Fibroblast of lung (primary cell): ENCODE measurements at regions not wholly inside any gene's neighbourhood (a gene's known extent, or its start where the extent isn't known, plus 50 kb on each side); places are given as distances from the start of the nearest gene placed in this dataset.

Source experiments
- DNase-seq, 2 donors: peaks; one replicate each; pipeline versions ENCODE4 v3.0.0 to v3.0.0-alpha.2; 2010; ENCODE audit warnings: low read depth in 2 of 2
- H2AFZ ChIP-seq: 2 replicates; pipeline ENCODE4 v1.5.1; 2012; ENCODE audit warnings: low read length, control low read depth, inconsistent platforms
- H3K27ac ChIP-seq: 2 replicates; pipeline ENCODE4 v1.5.1; 2011; ENCODE audit warnings: low read length, control low read depth; ENCODE audit not compliant: insufficient read depth
- H3K27me3 ChIP-seq: 2 replicates; pipeline ENCODE4 v1.5.1; 2011; ENCODE audit warnings: mild to moderate bottlenecking, low read length; ENCODE audit not compliant: control insufficient read depth, insufficient read depth
- H3K36me3 ChIP-seq: 2 replicates; pipeline ENCODE4 v1.5.1; 2011; ENCODE audit warnings: low read length; ENCODE audit not compliant: control insufficient read depth, insufficient read depth
- H3K4me1 ChIP-seq: 2 replicates; pipeline ENCODE4 v1.5.1; 2011; ENCODE audit warnings: low read length; ENCODE audit not compliant: control insufficient read depth, insufficient read depth; ENCODE audit errors: extremely low read depth
- H3K4me2 ChIP-seq: 2 replicates; pipeline ENCODE4 v1.5.1; 2011; ENCODE audit warnings: low read length, control low read depth; ENCODE audit not compliant: insufficient read depth; ENCODE audit errors: extremely low read depth
- H3K4me3 ChIP-seq, 4 experiments: fragments of 200-600 bp in 1 of 4; sonication (generic) in 1 of 4; replicated peaks in 1 of 4; 2 replicates each; pipeline ENCODE4 v1.5.1; 2011 to 2016; ENCODE audit warnings: low read length in 4 of 4, low read depth in 3 of 4, mild to moderate bottlenecking in 3 of 4, control low read depth in 2 of 4, inconsistent platforms in 1 of 4, mixed read lengths in 1 of 4; ENCODE audit not compliant: insufficient read depth in 1 of 4; ENCODE audit errors: control extremely low read depth in 1 of 4
- H3K79me2 ChIP-seq: 2 replicates; pipeline ENCODE4 v1.5.1; 2012; ENCODE audit warnings: mild to moderate bottlenecking, low read length, inconsistent platforms; ENCODE audit not compliant: control insufficient read depth, insufficient read depth
- H3K9ac ChIP-seq: 2 replicates; pipeline ENCODE4 v1.5.1; 2011; ENCODE audit warnings: mild to moderate bottlenecking, low read length, control low read depth; ENCODE audit not compliant: insufficient read depth
- H3K9me3 ChIP-seq: 2 replicates; pipeline ENCODE4 v1.5.1; 2012; ENCODE audit warnings: low read depth, low read length; ENCODE audit not compliant: control insufficient read depth, insufficient read depth
- H4K20me1 ChIP-seq: 2 replicates; pipeline ENCODE4 v1.5.1; 2011; ENCODE audit warnings: low read length; ENCODE audit not compliant: control insufficient read depth, insufficient read depth; ENCODE audit errors: extremely low read depth
- EZH2 ChIP-seq: IDR thresholded peaks from 2 replicates; pipeline ENCODE4 v1.5.1; 2012; ENCODE audit warnings: low read length, control low read depth, mild to moderate bottlenecking; ENCODE audit errors: missing control alignments
- TF ChIP-seq, protein P1 (sequence below), 2 donors: IDR thresholded peaks in 1 of 2; conservative IDR thresholded peaks in 1 of 2; 1 replicate in 1 of 2; 2 replicates in 1 of 2; pipeline ENCODE4 v1.5.1; 2011 to 2012; ENCODE audit warnings: low read length in 2 of 2, control low read depth in 1 of 2, inconsistent platforms in 1 of 2, low read depth in 1 of 2, mild to moderate bottlenecking in 1 of 2

DNA sequence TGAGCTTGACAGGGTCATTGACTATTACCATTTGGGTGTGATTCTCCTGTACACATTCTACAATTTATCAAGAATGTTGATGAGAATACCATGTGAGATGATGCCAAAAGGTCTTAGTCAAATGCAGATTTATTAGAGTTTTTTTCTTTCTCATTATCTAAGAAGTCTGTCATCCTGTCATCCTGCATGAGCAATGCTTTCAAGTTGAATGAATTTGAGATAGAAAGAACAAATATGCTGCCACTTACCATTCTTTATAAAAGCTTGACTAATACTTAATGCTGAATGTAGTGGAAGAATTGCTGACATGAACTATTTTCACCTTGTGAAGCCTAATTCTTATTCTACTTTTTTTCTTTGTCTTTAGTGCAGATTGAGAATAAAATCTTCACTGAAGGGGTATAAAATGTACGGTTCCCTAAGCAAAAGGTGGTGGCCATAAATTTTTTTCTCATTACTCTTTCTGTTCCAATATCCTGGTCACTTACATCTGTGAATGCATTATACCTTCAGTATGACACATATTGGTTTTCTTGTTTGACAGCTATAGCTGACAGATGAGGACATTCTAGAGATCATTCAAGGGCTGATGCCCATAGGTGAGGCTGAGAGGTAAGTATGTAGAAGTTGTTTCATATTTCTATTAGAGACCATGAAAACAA, 1434.7 kb downstream of the SLITRK1 start:
- no peak overlapping the region for H3K9ac ChIP-seq
- no peaks in the 10 kb centered on the region for H3K79me2 ChIP-seq
- H3K36me3 ChIP-seq: no peaks in the 10 kb centered on the region
- H3K4me3 ChIP-seq: no peak overlapping the region
- H3K4me2 ChIP-seq: no peak overlapping the region
- H3K27ac ChIP-seq: no peak overlapping the region
- H3K9me3 ChIP-seq: no peaks in the 10 kb centered on the region
- no peaks in the 10 kb centered on the region for H3K4me1 ChIP-seq
- no peak for DNase-seq
- no peak overlapping the region for H2AFZ ChIP-seq
- H3K27me3 ChIP-seq: no peaks in the 10 kb centered on the region
- no peaks in the 10 kb centered on the region for H4K20me1 ChIP-seq
- TF ChIP-seq, protein P1, sequence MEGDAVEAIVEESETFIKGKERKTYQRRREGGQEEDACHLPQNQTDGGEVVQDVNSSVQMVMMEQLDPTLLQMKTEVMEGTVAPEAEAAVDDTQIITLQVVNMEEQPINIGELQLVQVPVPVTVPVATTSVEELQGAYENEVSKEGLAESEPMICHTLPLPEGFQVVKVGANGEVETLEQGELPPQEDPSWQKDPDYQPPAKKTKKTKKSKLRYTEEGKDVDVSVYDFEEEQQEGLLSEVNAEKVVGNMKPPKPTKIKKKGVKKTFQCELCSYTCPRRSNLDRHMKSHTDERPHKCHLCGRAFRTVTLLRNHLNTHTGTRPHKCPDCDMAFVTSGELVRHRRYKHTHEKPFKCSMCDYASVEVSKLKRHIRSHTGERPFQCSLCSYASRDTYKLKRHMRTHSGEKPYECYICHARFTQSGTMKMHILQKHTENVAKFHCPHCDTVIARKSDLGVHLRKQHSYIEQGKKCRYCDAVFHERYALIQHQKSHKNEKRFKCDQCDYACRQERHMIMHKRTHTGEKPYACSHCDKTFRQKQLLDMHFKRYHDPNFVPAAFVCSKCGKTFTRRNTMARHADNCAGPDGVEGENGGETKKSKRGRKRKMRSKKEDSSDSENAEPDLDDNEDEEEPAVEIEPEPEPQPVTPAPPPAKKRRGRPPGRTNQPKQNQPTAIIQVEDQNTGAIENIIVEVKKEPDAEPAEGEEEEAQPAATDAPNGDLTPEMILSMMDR (conservative IDR thresholded peaks at IDR 0.05 in 1 of 2, IDR thresholded peaks at IDR 0.05 in 1 of 2; ENCODE audit: low read depth in 1 of 2, low read length in 2 of 2): no peak
- TF ChIP-seq EZH2: no peak

DNA sequence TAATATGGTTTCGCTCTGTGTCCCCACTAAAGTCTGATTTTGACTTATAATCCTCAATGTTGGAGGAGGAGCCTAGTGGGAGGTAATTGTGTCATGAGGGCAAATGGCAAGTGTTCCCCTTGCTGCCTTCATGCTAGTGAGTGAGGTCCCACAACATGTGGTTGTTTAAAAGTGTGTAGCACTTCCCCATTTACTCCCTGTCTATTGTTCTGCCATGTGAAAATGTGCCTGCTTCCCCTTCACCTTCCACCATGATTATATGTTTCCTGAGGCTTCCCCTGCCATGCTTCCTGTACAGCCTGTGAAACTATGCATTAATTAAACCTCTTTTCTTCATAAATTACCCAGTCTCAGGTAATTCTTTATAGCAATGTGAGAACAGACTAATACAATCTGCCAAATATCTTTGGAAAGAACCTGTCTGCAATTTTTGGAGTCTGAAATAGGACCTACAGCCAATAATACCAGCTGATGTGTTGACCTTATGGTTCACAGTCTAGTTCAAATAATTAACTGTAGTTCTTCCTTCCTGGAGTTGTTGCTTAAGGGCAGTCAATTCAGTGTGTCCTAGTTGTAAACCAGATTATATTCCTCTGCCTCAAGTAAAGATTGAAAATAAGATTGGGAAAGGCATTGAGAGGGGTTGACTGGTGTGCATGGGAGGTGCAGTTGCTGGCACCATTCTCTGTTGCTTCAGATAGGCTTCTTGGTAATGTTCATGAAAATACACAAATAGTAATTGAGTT, 1442.9 kb downstream of the SLITRK1 start:
- Histone ChIP-seq H3K4me1 (no peaks in the 10 kb centered on the region), H4K20me1 (no peaks in the 10 kb centered on the region), H3K4me2 (no peak overlapping the region), H3K79me2 (no peaks in the 10 kb centered on the region), H3K27me3 (no peaks in the 10 kb centered on the region), H3K36me3 (no peaks in the 10 kb centered on the region), H3K9me3 (no peaks in the 10 kb centered on the region), H3K27ac (no peak overlapping the region), H3K4me3 (no peak overlapping the region), H3K9ac (no peak overlapping the region), H2AFZ (no peak overlapping the region)
- no peak for DNase-seq
- TF ChIP-seq, protein P1 (conservative IDR thresholded peaks at IDR 0.05 in 1 of 2, IDR thresholded peaks at IDR 0.05 in 1 of 2; ENCODE audit: low read depth in 1 of 2, low read length in 2 of 2): no peak
- TF ChIP-seq EZH2: no peak

DNA sequence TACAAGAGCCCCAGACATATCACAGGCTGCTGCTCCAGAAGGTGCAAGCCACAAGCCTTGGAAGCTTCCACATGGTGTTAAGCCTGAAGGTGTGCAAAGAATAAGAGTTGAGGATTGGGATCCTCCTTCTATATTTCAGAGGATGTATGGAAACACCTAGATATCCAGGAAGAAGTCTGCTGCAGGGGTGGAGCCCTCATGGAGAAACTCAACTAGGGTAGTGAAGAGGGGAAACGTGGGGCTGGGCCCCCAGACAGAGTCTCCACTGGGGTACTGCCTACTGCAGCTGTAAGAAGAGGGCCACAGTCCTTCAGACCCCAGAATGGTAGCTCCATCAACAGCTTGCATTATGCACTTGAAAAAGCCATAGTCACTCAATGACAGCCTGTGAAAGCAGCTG, 1444.0 kb downstream of the SLITRK1 start:
- no peak overlapping the region for H2AFZ ChIP-seq
- H3K27me3 ChIP-seq: no peaks in the 10 kb centered on the region
- no peaks in the 10 kb centered on the region for H3K9me3 ChIP-seq
- no peaks in the 10 kb centered on the region for H3K79me2 ChIP-seq
- H3K4me2 ChIP-seq: no peak overlapping the region
- H4K20me1 ChIP-seq: no peaks in the 10 kb centered on the region
- no peak overlapping the region for H3K9ac ChIP-seq
- no peak for DNase-seq
- no peak overlapping the region for H3K27ac ChIP-seq
- no peak for TF ChIP-seq EZH2
- TF ChIP-seq, protein P1 (conservative IDR thresholded peaks at IDR 0.05 in 1 of 2, IDR thresholded peaks at IDR 0.05 in 1 of 2; ENCODE audit: low read depth in 1 of 2, low read length in 2 of 2): no peak
- no peaks in the 10 kb centered on the region for H3K36me3 ChIP-seq
- H3K4me3 ChIP-seq: no peak overlapping the region
- H3K4me1 ChIP-seq: no peaks in the 10 kb centered on the region
